ENCODE measurements at regions not wholly inside any gene's neighbourhood (a gene's known extent, or its start where the extent isn't known, plus 50 kb on each side); places are given as distances from the start of the nearest gene placed in this dataset.

- no peak for TF ChIP-seq POLR2A (IDR thresholded peaks at IDR 0.05)
- no peak for TF ChIP-seq CTCF (IDR thresholded peaks at IDR 0.05 in 4 of 5, conservative IDR thresholded peaks at IDR 0.05 in 1 of 5)
- no peaks in the 10 kb centered on the region for H3K27me3 ChIP-seq
- no peak overlapping the region for H3K27ac ChIP-seq
- DNase-seq (no peak), ATAC-seq (no peak)
- intact Hi-C loops (cut with DNase I; ENCODE audit: low total_unique reads): no loop called here
- no peaks in the 10 kb centered on the region for H3K4me1 ChIP-seq
- no peaks in the 10 kb centered on the region for H3K36me3 ChIP-seq
- no peaks in the 10 kb centered on the region for H3K9me3 ChIP-seq
- in situ Hi-C loops (cut with MboI; ENCODE audit: low sequenced_read_pairs in 4 of 4): no loop called here
- no peak overlapping the region for H3K4me3 ChIP-seq
Measured at GRCh38 chr1:57704231-57704630, 280.4 kb upstream of the DAB1 start.

GRCh38 chr1:57696904-57697303 is 273.0 kb upstream of the DAB1 start:
- Histone ChIP-seq H3K27me3 (no peaks in the 10 kb centered on the region), H3K4me1 (no peaks in the 10 kb centered on the region), H3K9me3 (no peaks in the 10 kb centered on the region), H3K36me3 (no peaks in the 10 kb centered on the region), H3K4me3 (no peak overlapping the region), H3K27ac (no peak overlapping the region)
- intact Hi-C loops (cut with DNase I; ENCODE audit: low total_unique reads): no loop called here
- ATAC-seq: no peak
- in situ Hi-C loops (cut with MboI; ENCODE audit: low sequenced_read_pairs in 4 of 4): no loop called here
- DNase-seq: no peak
- TF ChIP-seq CTCF (IDR thresholded peaks at IDR 0.05 in 4 of 5, conservative IDR thresholded peaks at IDR 0.05 in 1 of 5): no peak
- no peak for TF ChIP-seq POLR2A (IDR thresholded peaks at IDR 0.05)

- TF ChIP-seq CTCF (IDR thresholded peaks at IDR 0.05 in 4 of 5, conservative IDR thresholded peaks at IDR 0.05 in 1 of 5) (no peak), POLR2A (IDR thresholded peaks at IDR 0.05) (no peak)
- ATAC-seq: no peak
Measured at GRCh38 chr1:57696043-57696442, 272.2 kb upstream of the DAB1 start.

GRCh38 chr1:57686306-57686705 is 262.4 kb upstream of the DAB1 start:
- ATAC-seq (no peak), DNase-seq (no peak)
- intact Hi-C loops (cut with DNase I; ENCODE audit: low total_unique reads): no loop called here
- Histone ChIP-seq H3K4me3 (no peak overlapping the region), H3K27ac (no peak overlapping the region), H3K9me3 (peaks cover 0 to 10% (median 0%) of the 10 kb centered on the region in 3 donors), H3K36me3 (no peaks in the 10 kb centered on the region), H3K27me3 (no peaks in the 10 kb centered on the region), H3K4me1 (peaks cover 19 to 20% of the 10 kb centered on the region in 2 donors)
- in situ Hi-C loops (cut with MboI; ENCODE audit: low sequenced_read_pairs in 4 of 4): no loop called here
- TF ChIP-seq POLR2A (IDR thresholded peaks at IDR 0.05) (no peak), CTCF (IDR thresholded peaks at IDR 0.05 in 4 of 5, conservative IDR thresholded peaks at IDR 0.05 in 1 of 5) (no peak)

More at GRCh38 chr1:57696043-57696442, 272.2 kb upstream of the DAB1 start:
- Histone ChIP-seq H3K9me3 (no peaks in the 10 kb centered on the region), H3K36me3 (no peaks in the 10 kb centered on the region), H3K4me1 (no peaks in the 10 kb centered on the region), H3K4me3 (no peak overlapping the region), H3K27ac (no peak overlapping the region), H3K27me3 (no peaks in the 10 kb centered on the region)
- in situ Hi-C loops (cut with MboI; ENCODE audit: low sequenced_read_pairs in 4 of 4) (no loop called here), intact Hi-C loops (cut with DNase I; ENCODE audit: low total_unique reads) (no loop called here)
- DNase-seq: no peak
